NCI-H146 (cell line): ENCODE measurements at regions not wholly inside any gene's neighbourhood (a gene's known extent, or its start where the extent isn't known, plus 50 kb on each side); places are given as distances from the start of the nearest gene placed in this dataset.
A peak's percentile ranks its signal among the peaks of the same experiment; 100 is the strongest.
"Not testable (repeated sequence)": the region's sequence is repeated elsewhere in the genome, so short reads cannot be mapped to it uniquely, and the experiment has no call there.

Source experiments
- DNase-seq: peaks from one replicate; lab custom pipeline; 2025; lab: John Stamatoyannopoulos, UW

- DNase-seq: no peak
These were observed 222.0 kb upstream of the LRIG3 start for GRCh38 chr12:59142183-59142790.

GRCh38 chr12:59134750-59135149 lies 214.4 kb upstream of the LRIG3 start:
- DNase-seq: no peak

- DNase-seq: no peak
These were observed 211.2 kb upstream of the LRIG3 start for GRCh38 chr12:59131462-59131861.

GRCh38 chr12:59122784-59123183 lies 202.5 kb upstream of the LRIG3 start:
- DNase-seq: no peak

DNA sequence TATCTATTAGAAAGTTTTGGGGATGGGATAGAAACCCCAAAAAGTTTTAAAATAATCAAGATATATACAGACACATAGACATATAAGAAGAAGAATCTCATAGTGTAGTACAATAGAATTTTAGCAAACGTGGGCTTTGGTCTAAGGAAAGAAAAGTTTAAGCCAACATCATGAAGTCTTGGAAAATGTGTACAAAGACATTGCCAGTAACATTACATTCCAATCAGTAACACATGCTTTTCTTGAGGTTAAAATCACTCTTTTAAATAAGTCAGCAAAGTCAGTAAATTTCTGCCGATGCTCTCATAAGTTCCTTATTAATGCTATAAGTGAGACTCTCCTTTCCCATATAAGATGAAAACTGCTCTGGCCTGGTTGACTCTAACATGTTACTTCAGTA lies 201.1 kb upstream of the LRIG3 start:
- DNase-seq: no peak

GRCh38 chr12:59119676-59120075 lies 199.4 kb upstream of the LRIG3 start:
- DNase-seq: no peak

- DNase-seq: no peak
These were observed 198.1 kb upstream of the LRIG3 start for GRCh38 chr12:59118356-59118755.

DNA sequence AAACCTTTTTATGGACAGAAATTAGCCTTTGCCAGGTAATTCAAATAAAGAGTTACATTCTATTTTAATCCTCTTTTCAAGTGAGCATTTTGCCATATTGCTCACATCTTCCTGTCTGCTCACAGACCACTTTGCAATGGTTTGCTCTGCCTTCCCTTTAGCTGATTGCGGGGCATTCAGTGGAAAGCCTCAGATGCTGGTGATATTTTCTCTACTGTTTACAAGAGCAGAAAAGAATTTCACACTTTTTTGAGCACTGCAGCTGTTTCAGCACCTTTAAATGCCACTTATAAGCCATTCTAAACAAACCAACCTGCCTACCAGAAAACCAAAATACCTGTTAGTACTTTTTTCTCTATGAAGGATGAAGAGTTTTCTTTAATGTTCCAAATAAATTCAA lies 195.7 kb upstream of the LRIG3 start:
- DNase-seq: no peak

- DNase-seq: no peak
These were observed 195.2 kb upstream of the LRIG3 start for GRCh38 chr12:59115526-59115925.

GRCh38 chr12:59113831-59114615 lies 193.7 kb upstream of the LRIG3 start:
- DNase-seq: peak; percentile 90

- no peak for DNase-seq
These were observed 191.5 kb upstream of the LRIG3 start for GRCh38 chr12:59111851-59112250.

DNA sequence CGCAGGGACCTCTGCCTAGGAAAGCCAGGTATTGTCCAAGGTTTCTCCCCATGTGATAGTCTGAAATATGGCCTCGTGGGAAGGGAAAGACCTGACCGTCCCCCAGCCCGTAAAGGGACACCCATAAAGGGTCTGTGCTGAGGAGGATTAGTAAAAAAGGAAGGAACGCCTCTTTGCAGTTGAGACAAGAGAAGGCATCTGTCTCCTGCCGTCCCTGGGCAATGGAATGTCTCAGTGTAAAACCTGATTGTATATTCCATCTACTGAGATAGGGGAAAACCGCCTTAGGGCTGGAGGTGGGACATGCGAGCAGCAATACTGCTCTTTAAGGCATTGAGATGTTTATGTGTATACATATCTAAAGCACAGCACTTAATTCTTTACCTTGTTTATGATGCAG lies 188.2 kb upstream of the LRIG3 start:
- DNase-seq: not testable (repeated sequence)

DNA sequence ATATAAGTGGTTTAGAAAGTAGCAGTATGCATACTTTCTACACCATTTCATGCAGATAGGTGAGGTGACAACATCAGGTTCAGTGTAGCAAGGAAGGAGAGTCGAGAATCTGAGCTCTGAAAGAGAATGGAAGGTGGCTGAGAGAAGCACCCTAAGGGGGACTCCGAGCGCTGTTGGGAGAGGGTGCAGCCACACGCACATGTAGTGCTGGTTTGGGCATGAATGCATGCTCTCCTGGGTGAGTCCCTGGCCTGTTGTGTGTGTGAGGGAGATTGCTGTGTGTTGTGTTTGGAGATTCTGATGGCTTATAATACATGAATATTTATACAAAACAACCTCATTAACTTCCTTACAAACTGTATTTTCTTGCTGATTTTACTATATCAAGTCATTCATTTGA lies 180.3 kb upstream of the LRIG3 start:
- no peak for DNase-seq

GRCh38 chr12:59097876-59098275 lies 177.6 kb upstream of the LRIG3 start:
- no peak for DNase-seq

GRCh38 chr12:59096246-59096645 lies 175.9 kb upstream of the LRIG3 start:
- DNase-seq: no peak

DNA sequence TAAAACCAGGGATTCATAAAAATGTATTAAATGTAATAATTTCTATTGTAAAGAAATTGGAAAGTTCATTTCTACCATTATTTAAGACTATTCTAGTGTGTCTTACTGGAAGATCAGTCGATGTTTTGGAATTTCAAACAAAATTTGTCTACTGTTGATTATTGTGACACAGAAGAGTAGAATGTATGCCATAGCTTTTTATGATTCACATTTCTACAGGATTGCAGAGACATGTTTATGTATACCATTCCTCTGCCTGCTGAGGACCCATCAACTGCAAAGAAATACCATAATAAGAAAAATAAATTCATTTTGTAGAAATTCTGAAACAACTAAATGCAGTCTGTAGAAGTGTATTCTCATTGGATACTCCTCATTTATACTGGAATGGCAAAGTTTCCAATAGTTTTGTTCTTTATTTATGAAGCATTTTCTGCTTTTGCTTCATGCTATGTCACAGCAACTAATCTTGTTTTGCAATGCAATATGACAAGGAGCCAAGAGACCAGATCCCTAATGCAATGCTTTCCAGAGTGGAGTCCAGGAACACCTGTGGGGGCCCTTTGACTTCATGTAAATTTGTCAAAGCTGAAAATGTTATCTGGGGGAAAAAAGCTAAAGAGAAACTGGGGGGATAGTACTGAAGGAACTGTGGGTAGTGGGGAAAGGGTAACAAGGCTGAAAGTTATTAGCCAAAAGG lies 172.9 kb upstream of the LRIG3 start:
- no peak for DNase-seq

- no peak for DNase-seq
These were observed 168.4 kb upstream of the LRIG3 start for GRCh38 chr12:59088673-59089072.

DNA sequence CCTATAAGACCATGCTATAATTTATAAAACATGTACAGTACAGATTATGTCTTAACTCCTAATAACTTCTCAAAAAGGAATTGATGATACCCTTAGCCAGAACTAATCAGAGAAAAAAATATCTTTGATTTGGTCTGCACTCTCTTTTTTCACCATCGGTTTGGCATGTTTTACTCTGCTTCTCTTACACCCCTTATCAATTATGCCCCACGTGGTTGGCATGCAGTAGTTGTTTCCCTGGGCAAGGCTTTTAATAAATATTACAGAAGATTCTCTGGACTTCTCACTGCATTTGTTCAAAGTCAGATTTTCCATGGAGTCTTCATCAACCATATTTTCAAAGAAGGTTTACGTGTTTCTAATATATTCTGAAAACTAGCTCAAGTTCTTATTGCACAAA lies 167.4 kb upstream of the LRIG3 start:
- no peak for DNase-seq

DNA sequence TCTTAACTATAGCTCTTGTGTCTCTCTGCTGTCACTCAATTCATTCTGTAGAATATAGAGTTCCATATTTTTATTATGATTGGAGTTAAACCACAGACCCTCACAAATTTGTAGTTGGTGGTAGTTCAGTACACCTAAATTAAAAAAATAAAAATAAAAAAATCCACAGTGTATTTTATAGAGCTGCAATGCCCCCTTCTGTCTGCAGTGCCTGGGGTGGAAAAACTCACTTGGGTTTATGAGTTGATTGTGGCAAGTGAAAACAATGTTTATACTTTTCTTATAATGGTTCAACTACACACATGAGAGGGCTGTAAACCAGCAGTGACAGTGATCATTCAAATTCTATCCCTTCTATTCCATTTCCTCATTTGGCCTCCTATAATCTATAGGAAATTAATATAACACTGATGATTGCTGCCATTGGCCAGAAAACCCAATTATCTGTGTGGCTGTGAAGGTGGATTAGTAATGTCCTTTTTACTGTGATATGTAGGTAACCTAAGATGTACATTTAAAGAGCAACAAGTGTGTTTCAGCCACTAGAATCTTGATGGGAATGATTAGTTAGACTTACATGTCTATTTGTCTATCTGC lies 166.9 kb upstream of the LRIG3 start:
- DNase-seq: peak; percentile 24

- DNase-seq: peak; percentile 80
These were observed 165.8 kb upstream of the LRIG3 start for GRCh38 chr12:59086126-59086525.

DNA sequence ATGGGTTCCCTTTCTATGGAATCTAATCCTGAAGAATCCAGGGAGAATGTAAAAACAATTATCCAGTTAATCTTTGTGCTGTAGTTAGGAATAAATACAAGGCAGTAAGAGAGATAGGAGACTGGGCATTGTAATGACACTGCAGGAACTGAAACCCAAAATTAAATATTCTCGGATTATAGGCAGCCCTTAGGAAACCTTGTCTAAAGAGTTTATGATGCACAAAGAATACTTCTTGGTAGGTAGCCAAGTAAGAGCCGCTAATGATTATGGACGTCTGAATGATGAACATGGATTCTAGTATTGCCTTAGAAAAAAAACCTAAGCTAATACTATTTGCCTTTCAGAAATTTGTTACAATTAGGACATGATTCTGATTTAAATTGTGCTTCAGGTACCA lies 165.4 kb upstream of the LRIG3 start:
- peak; percentile 52 for DNase-seq

- peak; percentile 94 for DNase-seq
These were observed 164.4 kb upstream of the LRIG3 start for GRCh38 chr12:59084511-59085375.
